C4-2B (cell line): ENCODE measurements at regions not wholly inside any gene's neighbourhood (a gene's known extent, or its start where the extent isn't known, plus 50 kb on each side); places are given as distances from the start of the nearest gene placed in this dataset.

ENCODE experiments used
- CTCF ChIP-seq: fragments of 450-650 bp; conservative IDR thresholded peaks from 2 replicates; pipeline ENCODE4 v1.5.1; 2017; ENCODE audit warnings: mild to moderate bottlenecking
- ZFX ChIP-seq: fragments of 450-650 bp; IDR thresholded peaks from 2 replicates; pipeline ENCODE4 v1.6.1; 2017

GRCh38 chr2:238973038-238973739 is 125.3 kb downstream of the TWIST2 start:
- TF ChIP-seq CTCF (no peak), ZFX (no peak)
